ENCODE measurements at regions not wholly inside any gene's neighbourhood (a gene's known extent, or its start where the extent isn't known, plus 50 kb on each side); places are given as distances from the start of the nearest gene placed in this dataset.

DNA sequence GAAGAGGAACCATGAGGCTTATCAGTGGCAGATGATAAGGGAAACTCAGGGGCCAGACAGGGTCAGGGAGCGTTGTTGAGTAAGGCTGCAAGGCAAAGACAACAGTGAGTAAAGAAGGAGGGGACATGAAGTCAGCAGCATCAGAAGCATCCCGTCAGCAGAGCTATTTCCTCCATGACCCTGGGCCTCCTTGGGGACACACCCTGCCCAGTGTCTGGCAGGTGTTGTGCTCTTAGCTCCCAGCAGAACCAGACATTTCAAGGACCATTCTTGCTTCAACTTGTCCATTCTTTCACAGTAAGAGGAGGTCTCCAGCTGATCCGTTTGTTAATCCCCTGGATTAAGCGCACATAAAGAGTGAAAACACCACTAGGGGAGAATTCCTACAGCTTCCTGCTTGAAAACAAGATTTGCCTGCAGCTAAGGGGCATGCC lies 88.7 kb upstream of the MEIS1 start:
- intact Hi-C loops (cut with micrococcal nuclease), result no loop called here
- Mint-ChIP-seq H3K27ac (no peak overlapping the region), H3K36me3 (no peaks in the 10 kb centered on the region), H3K9me3 (peaks cover 0 to 20% (median 5%) of the 10 kb centered on the region in 8 donors), H3K4me1 (no peaks in the 10 kb centered on the region), H3K4me3 (no peak overlapping the region), H3K27me3 (no peaks in the 10 kb centered on the region)
- POLR2A ChIA-PET (ENCODE audit: partially characterized antibody), result no interaction called here
- Histone ChIP-seq H3K4me1 (ENCODE audit: insufficient read depth, low read length) (no peaks in the 10 kb centered on the region), H3K9me3 (ENCODE audit: control insufficient read depth in 1 of 2, low read length in 2 of 2) (no peaks in the 10 kb centered on the region), H3K27ac (ENCODE audit: low read depth, low read length) (no peak overlapping the region), H3K36me3 (ENCODE audit: insufficient read depth, low read length) (no peaks in the 10 kb centered on the region), H3K27me3 (ENCODE audit: insufficient read depth, low read length) (no peaks in the 10 kb centered on the region), H3K4me3 (ENCODE audit: low read length in 2 of 2) (no peak overlapping the region)
- DNase-seq, result no peak
- CTCF ChIA-PET (ENCODE audit: partially characterized antibody), result no interaction called here

- H3K4me1 Mint-ChIP-seq, result no peaks in the 10 kb centered on the region
- no peaks in the 10 kb centered on the region for H3K27me3 Mint-ChIP-seq
- no peak overlapping the region for H3K27ac Mint-ChIP-seq
- H3K9me3 Mint-ChIP-seq, result peaks cover 2 to 23% (median 5%) of the 10 kb centered on the region in 8 donors
- H3K36me3 Mint-ChIP-seq, result no peaks in the 10 kb centered on the region
- Histone ChIP-seq H3K27ac (ENCODE audit: low read depth, low read length) (no peak overlapping the region), H3K4me1 (ENCODE audit: insufficient read depth, low read length) (no peaks in the 10 kb centered on the region), H3K4me3 (ENCODE audit: low read length in 2 of 2) (no peak overlapping the region), H3K36me3 (ENCODE audit: insufficient read depth, low read length) (no peaks in the 10 kb centered on the region), H3K27me3 (ENCODE audit: insufficient read depth, low read length) (no peaks in the 10 kb centered on the region), H3K9me3 (ENCODE audit: control insufficient read depth in 1 of 2, low read length in 2 of 2) (no peaks in the 10 kb centered on the region)
- ChIA-PET POLR2A (ENCODE audit: partially characterized antibody) (no interaction called here), CTCF (ENCODE audit: partially characterized antibody) (interaction anchor here (0.6 kb wide), 1 partner anchor 32 kb away, joined by 3 read pairs; no protein-coding TSS in a partner anchor)
- no peak overlapping the region for H3K4me3 Mint-ChIP-seq
- no peak for DNase-seq
- intact Hi-C loops (cut with micrococcal nuclease), result no loop called here
Measured at GRCh38 chr2:66344087-66344663, 90.8 kb upstream of the MEIS1 start.

- H3K36me3 ChIP-seq (ENCODE audit: insufficient read depth, low read length), result no peaks in the 10 kb centered on the region
- H3K4me3 Mint-ChIP-seq, result no peak overlapping the region
- peaks cover 2 to 18% (median 6%) of the 10 kb centered on the region in 8 donors for H3K9me3 Mint-ChIP-seq
- H3K27me3 Mint-ChIP-seq, result no peaks in the 10 kb centered on the region
- CTCF ChIA-PET (ENCODE audit: partially characterized antibody), result no interaction called here
- no peak overlapping the region for H3K27ac Mint-ChIP-seq
- H3K4me1 ChIP-seq (ENCODE audit: insufficient read depth, low read length), result no peaks in the 10 kb centered on the region
- no peak overlapping the region for H3K27ac ChIP-seq (ENCODE audit: low read depth, low read length)
- DNase-seq, result no peak
- H3K4me1 Mint-ChIP-seq, result no peaks in the 10 kb centered on the region
- H3K36me3 Mint-ChIP-seq, result no peaks in the 10 kb centered on the region
- POLR2A ChIA-PET (ENCODE audit: partially characterized antibody), result no interaction called here
- H3K27me3 ChIP-seq (ENCODE audit: insufficient read depth, low read length), result no peaks in the 10 kb centered on the region
- H3K4me3 ChIP-seq (ENCODE audit: low read length in 2 of 2), result no peak overlapping the region
- H3K9me3 ChIP-seq (ENCODE audit: control insufficient read depth in 1 of 2, low read length in 2 of 2), result no peaks in the 10 kb centered on the region
- intact Hi-C loops (cut with micrococcal nuclease), result no loop called here
Measured at GRCh38 chr2:66343259-66343658, 91.7 kb upstream of the MEIS1 start.

DNA sequence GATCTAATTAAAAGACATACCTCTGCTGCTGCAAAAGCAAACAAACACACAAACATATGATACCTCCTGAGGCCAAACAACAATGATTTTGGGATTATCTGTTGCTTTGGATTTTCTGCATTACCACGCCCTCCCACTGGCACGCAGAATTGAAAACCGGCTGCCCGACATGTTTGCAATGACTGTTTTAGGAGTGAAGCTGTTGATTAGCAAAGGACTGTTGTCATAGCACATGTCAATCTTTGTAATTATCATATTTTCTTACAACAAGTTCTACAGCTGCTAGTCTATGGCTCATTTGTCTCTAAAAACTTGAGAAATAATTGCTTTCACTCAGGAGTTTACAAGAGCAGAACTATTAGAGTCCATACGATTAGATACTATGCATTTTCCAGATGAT lies 94.4 kb upstream of the MEIS1 start:
- POLR2A ChIA-PET (ENCODE audit: partially characterized antibody), result no interaction called here

DNA sequence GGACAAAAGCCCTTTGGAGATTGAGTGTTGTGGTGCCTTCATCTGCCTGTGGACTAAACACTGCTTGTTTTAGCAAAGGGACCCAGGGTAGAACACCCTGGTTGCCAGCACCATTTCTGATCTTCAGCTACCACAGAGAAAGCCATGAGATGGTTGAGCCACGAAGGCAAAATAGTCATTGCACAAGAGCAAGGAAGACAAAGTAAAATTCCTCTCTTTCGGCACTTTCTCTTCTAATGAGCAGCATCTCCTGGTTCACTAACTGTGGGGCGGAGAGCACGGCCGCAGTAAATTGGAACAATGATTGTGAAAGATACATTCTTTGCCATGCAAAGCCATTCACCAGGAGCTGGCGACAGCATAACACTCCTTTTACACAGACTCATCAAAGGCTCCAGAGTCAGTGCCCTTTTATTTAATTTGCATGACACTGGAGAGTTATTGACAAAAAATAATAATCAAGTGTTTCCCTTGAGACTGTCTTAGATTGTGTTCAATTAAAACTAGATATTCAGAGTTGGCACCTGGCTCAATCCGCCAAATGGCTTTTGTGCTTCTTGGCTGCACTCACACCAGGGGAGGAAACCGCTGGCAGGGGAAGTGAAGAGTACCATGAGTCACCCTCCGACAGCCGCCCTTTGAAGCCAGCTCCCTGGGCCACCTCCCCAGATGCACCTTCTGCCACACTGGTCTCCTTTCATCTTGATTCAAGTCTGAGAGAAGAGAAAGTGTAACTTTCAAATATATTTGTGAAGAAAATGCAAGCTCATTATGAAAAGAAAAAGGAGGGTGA lies 100.5 kb upstream of the MEIS1 start:
- H3K36me3 Mint-ChIP-seq, result no peaks in the 10 kb centered on the region
- DNase-seq, result no peak
- no peaks in the 10 kb centered on the region for H3K27me3 Mint-ChIP-seq
- intact Hi-C loops (cut with micrococcal nuclease), result no loop called here
- H3K36me3 ChIP-seq (ENCODE audit: insufficient read depth, low read length), result no peaks in the 10 kb centered on the region
- no peak overlapping the region for H3K27ac Mint-ChIP-seq
- peaks cover 0 to 3% (median 1%) of the 10 kb centered on the region in 8 donors for H3K9me3 Mint-ChIP-seq
- no peaks in the 10 kb centered on the region for H3K4me1 ChIP-seq (ENCODE audit: insufficient read depth, low read length)
- ChIA-PET CTCF (ENCODE audit: partially characterized antibody) (no interaction called here), POLR2A (ENCODE audit: partially characterized antibody) (no interaction called here)
- no peak overlapping the region for H3K27ac ChIP-seq (ENCODE audit: low read depth, low read length)
- no peaks in the 10 kb centered on the region for H3K9me3 ChIP-seq (ENCODE audit: control insufficient read depth in 1 of 2, low read length in 2 of 2)
- H3K4me3 Mint-ChIP-seq, result no peak overlapping the region
- no peaks in the 10 kb centered on the region for H3K4me1 Mint-ChIP-seq
- no peaks in the 10 kb centered on the region for H3K27me3 ChIP-seq (ENCODE audit: insufficient read depth, low read length)
- no peak overlapping the region for H3K4me3 ChIP-seq (ENCODE audit: low read length in 2 of 2)

More for the DNA sequence above, 94.4 kb upstream of the MEIS1 start:
- no peaks in the 10 kb centered on the region for H3K27me3 Mint-ChIP-seq
- H3K27ac ChIP-seq (ENCODE audit: low read depth, low read length), result no peak overlapping the region
- CTCF ChIA-PET (ENCODE audit: partially characterized antibody), result no interaction called here
- no peaks in the 10 kb centered on the region for H3K4me1 Mint-ChIP-seq
- no peak overlapping the region for H3K4me3 ChIP-seq (ENCODE audit: low read length in 2 of 2)
- no peaks in the 10 kb centered on the region for H3K9me3 ChIP-seq (ENCODE audit: control insufficient read depth in 1 of 2, low read length in 2 of 2)
- H3K27ac Mint-ChIP-seq, result no peak overlapping the region
- H3K9me3 Mint-ChIP-seq, result peaks cover 2 to 14% (median 5%) of the 10 kb centered on the region in 8 donors
- no peaks in the 10 kb centered on the region for H3K36me3 Mint-ChIP-seq
- no peak for DNase-seq
- intact Hi-C loops (cut with micrococcal nuclease), result no loop called here
- no peaks in the 10 kb centered on the region for H3K4me1 ChIP-seq (ENCODE audit: insufficient read depth, low read length)
- H3K27me3 ChIP-seq (ENCODE audit: insufficient read depth, low read length), result no peaks in the 10 kb centered on the region
- no peak overlapping the region for H3K4me3 Mint-ChIP-seq
- no peaks in the 10 kb centered on the region for H3K36me3 ChIP-seq (ENCODE audit: insufficient read depth, low read length)

DNA sequence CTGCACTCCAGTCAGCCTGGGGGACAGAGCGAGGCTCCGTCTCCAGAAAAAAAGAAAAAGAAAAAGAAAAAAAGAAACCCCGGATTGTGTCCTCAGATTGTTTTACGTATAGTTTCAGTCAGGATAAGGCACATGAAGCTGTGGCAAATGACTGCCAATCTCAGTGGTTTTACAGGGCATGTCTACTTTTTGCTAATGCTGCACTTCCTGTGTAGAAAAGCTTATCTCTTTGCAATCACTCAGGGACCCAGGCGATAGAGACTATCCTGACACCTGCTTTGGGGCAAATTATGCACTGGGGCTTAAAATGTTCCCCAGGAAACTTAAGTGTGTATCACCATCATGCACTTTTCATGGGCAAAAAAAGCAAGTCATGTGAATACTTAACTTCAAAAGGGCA lies 103.7 kb upstream of the MEIS1 start:
- Histone ChIP-seq H3K27ac (ENCODE audit: low read depth, low read length) (no peak overlapping the region), H3K9me3 (ENCODE audit: control insufficient read depth in 1 of 2, low read length in 2 of 2) (no peaks in the 10 kb centered on the region), H3K4me3 (ENCODE audit: low read length in 2 of 2) (no peak overlapping the region), H3K36me3 (ENCODE audit: insufficient read depth, low read length) (no peaks in the 10 kb centered on the region), H3K27me3 (ENCODE audit: insufficient read depth, low read length) (no peaks in the 10 kb centered on the region), H3K4me1 (ENCODE audit: insufficient read depth, low read length) (no peaks in the 10 kb centered on the region)
- DNase-seq, result no peak
- no peak overlapping the region for H3K4me3 Mint-ChIP-seq
- H3K27ac Mint-ChIP-seq, result no peak overlapping the region
- CTCF ChIA-PET (ENCODE audit: partially characterized antibody), result no interaction called here
- H3K9me3 Mint-ChIP-seq, result peaks cover 0 to 6% (median 0%) of the 10 kb centered on the region in 8 donors
- H3K36me3 Mint-ChIP-seq, result no peaks in the 10 kb centered on the region
- intact Hi-C loops (cut with micrococcal nuclease), result no loop called here
- H3K27me3 Mint-ChIP-seq, result no peaks in the 10 kb centered on the region
- H3K4me1 Mint-ChIP-seq, result no peaks in the 10 kb centered on the region
- POLR2A ChIA-PET (ENCODE audit: partially characterized antibody), result no interaction called here

DNA sequence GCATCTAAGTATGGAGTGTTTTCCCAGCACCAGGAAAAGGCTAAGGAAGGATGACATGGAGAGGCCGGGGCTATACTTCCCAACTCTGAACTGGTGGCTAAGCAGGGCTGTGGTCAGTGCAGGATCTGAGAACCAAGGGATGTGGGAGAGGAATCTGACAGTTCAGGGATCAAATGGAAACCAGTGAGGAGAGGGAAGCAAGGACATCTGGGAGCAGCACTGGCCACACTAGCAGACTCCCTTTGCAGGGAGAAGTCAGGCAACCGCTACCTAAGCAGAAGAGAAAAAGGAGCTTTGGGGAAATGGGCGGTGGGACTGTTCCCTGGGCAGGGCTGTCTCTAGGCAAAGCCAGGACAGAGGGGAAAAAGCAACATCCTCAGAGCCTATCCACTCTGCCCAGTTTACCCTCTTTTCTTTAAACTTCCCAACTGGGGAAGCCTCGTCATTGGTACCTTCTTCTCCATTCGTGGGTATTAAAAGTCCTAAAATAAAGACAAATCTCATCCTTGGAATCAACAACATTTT lies 105.8 kb upstream of the MEIS1 start:
- DNase-seq, result no peak

More for the DNA sequence above, 105.8 kb upstream of the MEIS1 start:
- Histone ChIP-seq H3K27me3 (ENCODE audit: insufficient read depth, low read length) (no peaks in the 10 kb centered on the region), H3K9me3 (ENCODE audit: control insufficient read depth in 1 of 2, low read length in 2 of 2) (no peaks in the 10 kb centered on the region), H3K4me1 (ENCODE audit: insufficient read depth, low read length) (no peaks in the 10 kb centered on the region), H3K36me3 (ENCODE audit: insufficient read depth, low read length) (no peaks in the 10 kb centered on the region), H3K27ac (ENCODE audit: low read depth, low read length) (no peak overlapping the region), H3K4me3 (ENCODE audit: low read length in 2 of 2) (no peak overlapping the region)
- Mint-ChIP-seq H3K4me1 (no peaks in the 10 kb centered on the region), H3K36me3 (no peaks in the 10 kb centered on the region), H3K27ac (no peak overlapping the region), H3K9me3 (peaks cover 0 to 5% (median 0%) of the 10 kb centered on the region in 8 donors), H3K27me3 (no peaks in the 10 kb centered on the region), H3K4me3 (no peak overlapping the region)
- ChIA-PET CTCF (ENCODE audit: partially characterized antibody) (no interaction called here), POLR2A (ENCODE audit: partially characterized antibody) (no interaction called here)
- intact Hi-C loops (cut with micrococcal nuclease), result no loop called here

All from CD4-positive, alpha-beta memory T cell (primary cell).